EH (cell line): ENCODE measurements at regions not wholly inside any gene's neighbourhood (a gene's known extent, or its start where the extent isn't known, plus 50 kb on each side); places are given as distances from the start of the nearest gene placed in this dataset.
A peak's percentile ranks its signal among the peaks of the same experiment; 100 is the strongest.
"Not testable (repeated sequence)": the region's sequence is repeated elsewhere in the genome, so short reads cannot be mapped to it uniquely, and the experiment has no call there.

Source experiments
- DNase-seq: peaks from one replicate; pipeline ENCODE4 v3.0.0-alpha.2; 2015; ENCODE audit warnings: low read depth

GRCh38 chr2:36058076-36058475, 297.5 kb upstream of the CRIM1 start:
- no peak for DNase-seq

GRCh38 chr2:36052819-36053218, 302.8 kb upstream of the CRIM1 start:
- DNase-seq: no peak

- DNase-seq: no peak
Observed at GRCh38 chr2:36044411-36044810, 311.2 kb upstream of the CRIM1 start.

- no peak for DNase-seq
Observed at GRCh38 chr2:36035137-36035536, 320.4 kb upstream of the CRIM1 start.

- DNase-seq: no peak
Observed at GRCh38 chr2:36032046-36032445, 323.5 kb upstream of the CRIM1 start.

GRCh38 chr2:36031471-36031870, 324.1 kb upstream of the CRIM1 start:
- no peak for DNase-seq

DNA sequence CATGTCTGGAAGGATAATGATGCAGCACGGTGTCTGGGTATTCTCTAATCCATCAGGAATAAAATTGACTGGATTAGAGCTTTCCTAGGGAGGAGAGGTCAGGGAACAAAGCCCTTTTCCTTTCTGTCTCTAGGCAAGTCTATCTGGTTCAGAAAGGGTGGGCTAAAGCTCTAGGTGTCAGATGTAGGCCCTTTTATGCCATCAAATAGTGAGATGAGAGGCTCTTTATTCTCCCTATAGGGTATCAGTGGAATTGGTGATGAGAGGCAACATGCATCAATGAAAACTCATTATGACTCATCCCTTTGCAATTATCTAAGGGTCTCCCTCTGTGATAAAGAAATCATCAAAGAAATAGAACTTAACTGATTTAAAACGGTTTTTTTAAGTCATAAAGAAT, 328.0 kb upstream of the CRIM1 start:
- DNase-seq: no peak

DNA sequence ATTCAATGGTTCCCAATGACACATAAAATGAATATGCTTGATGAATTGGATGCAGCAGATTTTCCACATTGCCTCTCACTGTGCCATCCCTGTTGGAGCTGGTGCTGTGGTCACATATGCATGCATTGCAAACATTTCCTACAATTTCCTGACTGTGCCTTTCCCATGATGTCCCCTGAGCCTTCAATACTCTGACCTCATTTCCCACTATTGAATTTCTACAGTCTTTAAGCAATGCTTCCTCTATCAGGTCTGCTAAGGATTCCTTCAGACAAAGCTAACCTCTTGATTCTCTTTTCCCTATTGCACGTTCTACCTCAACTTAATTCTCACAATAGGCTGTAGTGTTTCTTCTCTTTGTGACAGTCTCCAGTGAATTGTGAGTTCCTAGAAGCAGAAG, 342.5 kb upstream of the CRIM1 start:
- no peak for DNase-seq

GRCh38 chr2:36006444-36006843, 349.1 kb upstream of the CRIM1 start:
- no peak for DNase-seq

- no peak for DNase-seq
Observed at GRCh38 chr2:36002941-36003340, 352.6 kb upstream of the CRIM1 start.

DNA sequence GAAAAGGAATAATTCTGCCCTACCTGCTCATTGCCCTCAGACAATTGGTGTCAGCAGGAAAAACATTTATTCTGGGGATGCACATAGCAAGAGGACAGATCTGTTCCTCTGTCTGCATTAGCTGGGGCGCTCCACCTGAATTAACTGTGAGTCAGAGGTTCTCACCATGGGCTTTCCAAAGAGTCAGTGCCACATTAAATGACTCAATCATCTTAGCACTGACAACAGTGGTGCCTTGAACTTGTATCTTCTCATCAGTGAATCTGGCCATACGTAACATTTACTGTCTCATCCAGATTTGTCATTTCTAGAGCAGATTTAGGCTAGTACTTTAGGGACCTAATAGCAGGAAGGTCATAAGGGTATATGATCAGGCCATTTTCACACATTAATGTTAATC, 358.1 kb upstream of the CRIM1 start:
- no peak for DNase-seq

- DNase-seq: no peak
Observed at GRCh38 chr2:35989503-35989902, 366.1 kb upstream of the CRIM1 start.

DNA sequence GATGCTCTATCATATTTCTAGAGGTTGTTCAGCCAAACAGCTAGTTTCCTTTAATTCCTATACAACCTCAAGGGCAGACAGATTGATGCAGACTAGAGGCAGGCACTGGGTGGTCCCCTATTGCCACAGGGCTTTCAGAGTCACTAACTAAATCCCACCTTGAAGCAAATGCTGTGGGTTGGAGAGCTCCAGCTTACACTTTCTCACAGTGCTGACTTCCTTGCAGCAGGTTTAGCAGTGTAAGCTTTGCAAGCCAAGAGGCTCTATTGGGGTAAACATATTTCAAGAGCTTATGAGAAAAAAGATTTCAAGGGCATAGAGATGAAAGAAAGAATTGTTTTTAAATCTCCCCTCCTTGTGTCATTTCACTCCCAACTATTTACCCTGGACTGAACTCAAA, 366.5 kb upstream of the CRIM1 start:
- DNase-seq: no peak

- no peak for DNase-seq
Observed at GRCh38 chr2:35986871-35987270, 368.7 kb upstream of the CRIM1 start.

GRCh38 chr2:35978218-35978617, 377.4 kb upstream of the CRIM1 start:
- no peak for DNase-seq

GRCh38 chr2:35976611-35977010, 379.0 kb upstream of the CRIM1 start:
- DNase-seq: no peak

DNA sequence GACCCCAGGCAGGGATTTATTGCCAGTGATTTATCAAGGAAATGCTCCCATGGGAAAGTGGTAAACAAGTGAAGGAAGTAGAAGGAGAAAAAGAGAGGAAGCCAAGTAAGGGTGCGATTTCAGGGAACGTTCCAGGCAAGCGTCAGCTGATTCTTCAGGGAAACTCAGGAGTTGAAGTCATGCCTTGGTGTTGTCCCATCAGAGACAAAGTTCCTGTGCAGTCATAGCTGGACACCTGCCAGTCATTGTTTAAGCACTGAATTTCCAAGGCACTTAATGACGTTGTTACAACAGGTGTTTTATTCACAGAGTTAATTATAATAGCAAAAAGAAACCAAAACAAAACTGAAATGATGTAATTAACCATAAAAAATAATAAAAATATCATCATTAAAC, 381.8 kb upstream of the CRIM1 start:
- DNase-seq: no peak

DNA sequence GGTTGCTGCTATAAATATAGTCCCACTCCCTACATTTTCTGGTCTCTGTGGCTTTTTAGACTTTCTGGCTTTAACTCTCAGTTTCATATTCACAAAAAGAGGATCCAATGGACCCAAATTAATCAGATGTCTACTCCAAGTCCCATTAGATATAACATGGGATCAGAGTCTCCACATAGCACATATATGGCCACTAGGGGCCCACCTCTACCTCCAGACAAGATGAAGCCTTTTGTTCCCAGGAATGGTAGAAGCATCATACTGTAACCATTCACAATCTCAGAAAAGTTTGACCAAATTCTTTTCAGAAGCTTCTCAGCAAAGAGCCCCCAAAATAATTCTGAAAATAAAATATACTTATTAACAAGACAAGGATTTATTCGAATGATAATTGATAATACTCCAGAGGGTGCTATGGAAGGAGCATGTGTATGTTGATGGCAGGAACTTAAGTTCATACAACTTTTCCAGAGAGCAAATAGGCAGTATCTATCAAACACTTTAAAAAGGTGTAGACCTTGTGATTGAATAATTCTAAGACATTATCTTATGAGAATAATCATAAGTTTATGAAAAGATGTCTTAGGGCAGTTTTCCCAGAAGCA, 382.3 kb upstream of the CRIM1 start:
- DNase-seq: peak; percentile 45

DNA sequence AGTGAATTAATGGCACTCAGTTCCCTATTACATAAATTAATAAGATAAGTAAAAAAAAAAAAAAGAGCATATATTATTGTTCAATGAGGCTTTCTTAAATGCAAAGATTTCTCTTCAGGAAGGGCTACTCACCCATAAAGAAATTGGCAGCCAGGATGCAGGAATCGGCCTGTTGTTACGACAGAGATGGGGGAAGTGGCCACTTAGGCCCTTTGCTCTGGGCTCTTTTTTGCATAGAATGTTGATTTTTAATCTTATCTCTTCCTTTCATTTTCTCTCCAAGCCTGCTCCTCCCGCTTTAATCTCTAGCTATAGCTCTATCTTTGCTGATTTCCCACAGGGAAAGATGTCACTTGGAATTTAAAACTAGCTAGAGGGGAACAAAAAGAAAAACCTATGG, 391.8 kb upstream of the CRIM1 start:
- peak; percentile 1 for DNase-seq

GRCh38 chr2:35963357-35963756, 392.2 kb upstream of the CRIM1 start:
- no peak for DNase-seq

- no peak for DNase-seq
Observed at GRCh38 chr2:35962585-35963146, 392.9 kb upstream of the CRIM1 start.

DNA sequence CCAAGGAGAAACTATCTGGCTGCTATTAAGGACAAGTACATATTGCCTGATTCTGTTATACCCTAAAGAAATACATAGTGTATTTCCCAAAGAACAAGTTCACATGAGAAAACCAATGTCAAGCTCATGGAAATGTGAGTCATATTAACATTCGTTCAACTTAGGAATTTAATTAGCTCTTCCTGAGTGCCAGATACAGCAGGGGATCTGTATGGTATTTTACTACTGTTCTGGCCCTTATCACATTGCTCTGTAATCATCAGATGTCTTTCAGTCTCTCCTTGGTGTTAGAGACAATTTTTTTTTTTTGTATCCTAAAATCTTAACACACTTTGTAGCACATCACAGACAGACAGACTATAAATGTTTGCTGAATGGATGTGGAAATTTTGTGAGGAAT, 395.0 kb upstream of the CRIM1 start:
- DNase-seq: no peak

- not testable (repeated sequence) for DNase-seq
Observed at GRCh38 chr2:35957053-35957452, 398.5 kb upstream of the CRIM1 start.

DNA sequence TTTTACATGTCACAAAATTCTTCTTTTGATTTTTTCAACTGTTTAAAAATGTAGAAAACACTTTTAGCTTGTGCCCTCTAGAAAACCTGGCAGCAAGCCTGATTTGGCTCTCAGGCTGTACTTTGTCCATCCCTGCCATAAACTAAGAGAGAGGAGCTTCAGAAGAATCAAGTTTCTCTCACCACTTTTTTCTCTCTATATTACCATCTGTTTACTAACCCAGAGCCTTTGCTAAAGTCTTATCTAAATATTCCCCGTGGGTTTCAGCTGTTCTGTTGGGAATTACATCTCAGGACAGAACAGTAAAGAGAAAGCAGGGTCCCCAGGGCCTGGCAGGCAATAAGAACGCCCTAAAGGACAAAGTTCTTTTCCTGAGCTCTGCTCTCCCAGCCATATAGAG, 409.1 kb upstream of the CRIM1 start:
- no peak for DNase-seq

GRCh38 chr2:35938838-35939237, 416.7 kb upstream of the CRIM1 start:
- DNase-seq: no peak
